Thyroid gland (tissue), 4 donors: ENCODE measurements at regions not wholly inside any gene's neighbourhood (a gene's known extent, or its start where the extent isn't known, plus 50 kb on each side); places are given as distances from the start of the nearest gene placed in this dataset.

Experiments used
- POLR2A ChIP-seq, 2 donors: fragments of 450-650 bp; IDR thresholded peaks; one replicate each; pipeline ENCODE4 v1.6.1; 2017; ENCODE audit warnings: antibody characterized with exemption in 2 of 2, mild to moderate bottlenecking in 2 of 2, moderate library complexity in 1 of 2
- TF ChIP-seq, protein P1 (sequence below), 6 experiments: fragments of 200-600 bp in 3 of 6; fragments of 450-650 bp in 3 of 6; sonication (generic) in 3 of 6; IDR thresholded peaks; one replicate each; pipeline ENCODE4 v1.5.1; 2016 to 2019; ENCODE audit warnings: antibody characterized with exemption in 6 of 6, mild to moderate bottlenecking in 2 of 6, inconsistent platforms in 1 of 6, moderate library complexity in 1 of 6

DNA sequence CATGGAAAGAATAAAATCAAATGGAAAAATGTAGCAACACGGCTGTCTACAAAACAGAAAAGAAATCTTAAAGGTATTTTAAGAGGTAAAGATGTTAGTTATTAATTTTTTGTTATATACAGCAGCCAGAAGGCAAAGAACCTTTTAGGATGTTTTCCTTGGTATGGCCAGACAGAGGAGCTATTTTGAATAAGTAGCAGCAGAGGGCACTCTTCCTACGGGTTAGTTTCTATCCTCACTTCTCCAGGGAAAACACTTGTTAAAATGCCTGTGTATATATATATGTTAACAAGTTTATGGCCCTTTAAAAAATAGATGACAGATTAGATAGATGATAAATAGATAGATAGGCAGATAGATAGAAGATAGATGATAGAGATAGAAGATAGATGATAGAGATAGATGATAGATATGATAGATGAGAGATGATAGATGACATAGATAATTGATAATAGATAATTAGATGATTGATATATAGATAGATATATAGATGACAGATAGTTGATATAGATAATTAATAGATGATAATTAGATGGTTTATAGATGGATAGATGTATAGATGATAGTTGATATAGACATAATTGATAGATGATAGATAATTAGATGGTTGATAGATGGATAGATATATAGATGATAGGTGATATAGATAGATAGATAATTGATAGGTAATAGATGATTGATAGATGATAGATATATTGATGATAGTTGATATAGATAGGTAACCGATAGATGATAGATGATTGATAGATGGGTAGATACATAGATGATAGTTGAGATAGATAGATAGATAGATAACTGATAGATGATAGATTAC, 57.8 kb upstream of the WIPF3 start:
- TF ChIP-seq, protein P1, sequence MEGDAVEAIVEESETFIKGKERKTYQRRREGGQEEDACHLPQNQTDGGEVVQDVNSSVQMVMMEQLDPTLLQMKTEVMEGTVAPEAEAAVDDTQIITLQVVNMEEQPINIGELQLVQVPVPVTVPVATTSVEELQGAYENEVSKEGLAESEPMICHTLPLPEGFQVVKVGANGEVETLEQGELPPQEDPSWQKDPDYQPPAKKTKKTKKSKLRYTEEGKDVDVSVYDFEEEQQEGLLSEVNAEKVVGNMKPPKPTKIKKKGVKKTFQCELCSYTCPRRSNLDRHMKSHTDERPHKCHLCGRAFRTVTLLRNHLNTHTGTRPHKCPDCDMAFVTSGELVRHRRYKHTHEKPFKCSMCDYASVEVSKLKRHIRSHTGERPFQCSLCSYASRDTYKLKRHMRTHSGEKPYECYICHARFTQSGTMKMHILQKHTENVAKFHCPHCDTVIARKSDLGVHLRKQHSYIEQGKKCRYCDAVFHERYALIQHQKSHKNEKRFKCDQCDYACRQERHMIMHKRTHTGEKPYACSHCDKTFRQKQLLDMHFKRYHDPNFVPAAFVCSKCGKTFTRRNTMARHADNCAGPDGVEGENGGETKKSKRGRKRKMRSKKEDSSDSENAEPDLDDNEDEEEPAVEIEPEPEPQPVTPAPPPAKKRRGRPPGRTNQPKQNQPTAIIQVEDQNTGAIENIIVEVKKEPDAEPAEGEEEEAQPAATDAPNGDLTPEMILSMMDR (IDR thresholded peaks at IDR 0.05), result peak in 5 of 6 experiments; percentile 14 to 61 (median 50)
- no peak for TF ChIP-seq POLR2A (IDR thresholded peaks at IDR 0.05)
